Sigmoid colon (tissue), 4 donors: ENCODE measurements at regions not wholly inside any gene's neighbourhood (a gene's known extent, or its start where the extent isn't known, plus 50 kb on each side); places are given as distances from the start of the nearest gene placed in this dataset.

Source experiments
- POLR2A ChIP-seq, 2 donors: fragments of 450-650 bp; IDR thresholded peaks; one replicate each; pipeline ENCODE4 v1.6.1; 2016; ENCODE audit warnings: antibody characterized with exemption in 2 of 2, mild to moderate bottlenecking in 2 of 2, moderate library complexity in 2 of 2
- POLR2AphosphoS5 ChIP-seq, 4 donors: sonication (generic); formaldehyde crosslinking; IDR thresholded peaks; one replicate each; pipeline ENCODE4 v1.6.1; 2017; ENCODE audit warnings: antibody characterized with exemption in 4 of 4
- TF ChIP-seq, protein P1 (sequence below), 4 experiments: fragments of 450-650 bp in 3 of 4; fragments of 200-600 bp in 1 of 4; IDR thresholded peaks; one replicate each; pipeline ENCODE4 v1.5.1; 2016 to 2019; ENCODE audit warnings: antibody characterized with exemption in 4 of 4, mild to moderate bottlenecking in 3 of 4, moderate library complexity in 2 of 4

DNA sequence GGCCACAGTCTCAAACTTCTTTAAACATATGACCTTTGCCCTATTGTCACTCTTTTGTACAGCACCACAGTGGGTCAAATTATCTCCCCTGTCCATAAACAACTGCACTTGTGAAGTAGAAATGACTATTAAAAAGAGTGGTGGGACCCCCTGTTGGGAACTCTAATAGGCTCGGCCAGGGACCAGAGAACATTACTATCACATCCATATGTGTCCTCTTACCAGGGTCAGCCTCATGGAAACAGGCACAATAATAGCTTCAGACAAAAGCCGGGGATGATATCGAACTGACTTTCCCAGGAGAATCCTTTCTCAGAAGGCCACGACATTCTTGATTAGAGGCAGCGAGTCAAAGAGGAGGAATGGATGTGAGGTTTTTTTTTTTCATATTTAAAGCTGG, 96.6 kb downstream of the NKX2-1 start:
- TF ChIP-seq, protein P1, sequence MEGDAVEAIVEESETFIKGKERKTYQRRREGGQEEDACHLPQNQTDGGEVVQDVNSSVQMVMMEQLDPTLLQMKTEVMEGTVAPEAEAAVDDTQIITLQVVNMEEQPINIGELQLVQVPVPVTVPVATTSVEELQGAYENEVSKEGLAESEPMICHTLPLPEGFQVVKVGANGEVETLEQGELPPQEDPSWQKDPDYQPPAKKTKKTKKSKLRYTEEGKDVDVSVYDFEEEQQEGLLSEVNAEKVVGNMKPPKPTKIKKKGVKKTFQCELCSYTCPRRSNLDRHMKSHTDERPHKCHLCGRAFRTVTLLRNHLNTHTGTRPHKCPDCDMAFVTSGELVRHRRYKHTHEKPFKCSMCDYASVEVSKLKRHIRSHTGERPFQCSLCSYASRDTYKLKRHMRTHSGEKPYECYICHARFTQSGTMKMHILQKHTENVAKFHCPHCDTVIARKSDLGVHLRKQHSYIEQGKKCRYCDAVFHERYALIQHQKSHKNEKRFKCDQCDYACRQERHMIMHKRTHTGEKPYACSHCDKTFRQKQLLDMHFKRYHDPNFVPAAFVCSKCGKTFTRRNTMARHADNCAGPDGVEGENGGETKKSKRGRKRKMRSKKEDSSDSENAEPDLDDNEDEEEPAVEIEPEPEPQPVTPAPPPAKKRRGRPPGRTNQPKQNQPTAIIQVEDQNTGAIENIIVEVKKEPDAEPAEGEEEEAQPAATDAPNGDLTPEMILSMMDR (IDR thresholded peaks at IDR 0.05): no peak
- no peak for TF ChIP-seq POLR2AphosphoS5 (IDR thresholded peaks at IDR 0.05)
- no peak for TF ChIP-seq POLR2A (IDR thresholded peaks at IDR 0.05)
